GM19467 (cell line): ENCODE measurements at regions not wholly inside any gene's neighbourhood (a gene's known extent, or its start where the extent isn't known, plus 50 kb on each side); places are given as distances from the start of the nearest gene placed in this dataset.
"Not testable (repeated sequence)": the region's sequence is repeated elsewhere in the genome, so short reads cannot be mapped to it uniquely, and the experiment has no call there.

Source experiments
- ATAC-seq: cut with Tn5 transposase; IDR thresholded peaks from one replicate; pipeline ENCODE4 v1.9.1; 2021; ENCODE audit warnings: mild to moderate bottlenecking, moderate library complexity; ENCODE audit not compliant: unreplicated experiment

DNA sequence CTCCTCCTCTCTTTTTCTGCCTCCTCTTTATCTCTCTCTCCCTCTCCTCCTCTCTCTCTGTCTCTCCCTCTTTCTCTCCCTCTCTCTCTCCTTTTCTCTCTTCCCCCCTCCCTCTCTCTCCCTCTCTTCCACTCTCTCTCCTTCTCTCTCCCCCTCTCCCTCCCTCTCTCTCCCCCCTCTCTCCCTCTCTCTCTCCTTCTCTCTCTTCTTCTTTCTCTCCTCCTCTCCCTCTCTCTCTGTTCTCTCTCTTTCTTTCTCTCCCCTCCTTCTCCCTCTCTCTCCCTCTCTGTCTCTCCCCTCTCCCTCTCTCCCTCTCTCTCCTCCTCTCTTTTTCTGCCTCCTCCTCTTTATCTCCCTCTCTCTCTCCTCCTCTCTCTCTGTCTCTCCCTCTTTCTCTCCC, 197.4 kb downstream of the UQCRFS1 start:
- ATAC-seq = no peak

DNA sequence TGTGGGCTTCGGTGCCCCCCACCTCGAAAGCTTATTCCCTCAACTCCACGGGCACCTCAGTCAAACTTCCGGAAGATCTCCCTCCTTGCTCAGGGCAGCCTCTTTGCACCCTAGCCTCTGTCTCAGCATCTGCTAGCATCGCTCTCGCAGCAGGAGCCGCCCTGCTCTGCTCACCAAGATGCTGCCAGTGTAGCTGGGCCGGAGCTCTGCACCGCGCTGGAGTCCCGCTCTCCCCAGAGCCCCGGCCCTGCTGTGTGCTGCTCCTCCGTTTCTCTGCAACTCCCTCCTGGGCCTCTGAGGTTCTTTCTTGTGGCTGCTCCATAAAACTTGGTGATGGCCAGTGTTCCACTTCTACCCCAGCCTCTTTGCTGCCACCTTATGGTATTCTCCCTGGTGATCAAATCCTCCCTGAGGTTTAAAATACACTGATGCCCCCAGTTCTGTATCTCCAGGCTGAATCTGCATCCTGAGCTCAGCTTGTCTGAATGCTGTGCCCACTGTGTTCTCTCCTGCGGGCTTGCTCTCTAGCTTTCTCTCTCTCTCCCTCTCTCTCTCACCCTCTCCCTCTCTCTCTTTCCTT, 198.0 kb downstream of the UQCRFS1 start:
- no peak for ATAC-seq

DNA sequence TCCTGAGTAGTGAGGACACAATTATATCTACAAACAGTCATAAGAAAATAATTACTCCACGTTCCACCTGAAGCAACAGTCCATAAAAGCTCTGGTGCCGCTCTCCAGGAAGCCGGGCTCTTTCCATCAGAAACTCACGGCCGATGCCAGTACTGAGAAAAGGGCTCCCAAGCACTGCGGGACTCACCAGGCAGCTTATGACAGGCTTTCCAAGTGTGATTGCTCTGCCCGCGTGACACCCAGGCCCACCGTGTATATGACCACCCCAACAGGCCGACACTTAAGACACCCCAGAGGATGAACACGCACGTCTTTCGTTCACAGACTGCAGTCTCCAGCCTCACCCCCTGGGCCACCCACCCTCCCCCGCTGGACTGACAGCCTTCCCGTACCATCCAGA, 199.0 kb downstream of the UQCRFS1 start:
- ATAC-seq = no peak

DNA sequence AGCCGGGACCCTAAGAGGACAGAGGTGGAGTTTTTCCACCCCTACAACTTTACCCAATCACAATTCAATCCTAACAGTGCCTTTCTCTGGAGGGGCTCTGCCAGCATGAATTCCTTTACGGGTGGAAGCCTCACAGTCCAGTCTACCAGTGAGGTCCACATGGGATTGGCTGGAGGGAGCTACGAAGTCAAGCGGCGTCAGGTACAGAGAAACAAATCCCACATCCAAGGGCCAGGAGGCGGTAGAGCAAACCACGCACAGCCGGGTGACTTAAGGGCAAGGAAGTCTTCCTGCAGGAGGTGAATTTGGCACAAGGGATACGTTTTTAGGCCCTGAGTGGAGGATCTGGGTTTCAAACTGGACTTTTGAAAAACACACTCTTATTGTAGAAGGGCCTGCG, 199.6 kb downstream of the UQCRFS1 start:
- no peak for ATAC-seq

DNA sequence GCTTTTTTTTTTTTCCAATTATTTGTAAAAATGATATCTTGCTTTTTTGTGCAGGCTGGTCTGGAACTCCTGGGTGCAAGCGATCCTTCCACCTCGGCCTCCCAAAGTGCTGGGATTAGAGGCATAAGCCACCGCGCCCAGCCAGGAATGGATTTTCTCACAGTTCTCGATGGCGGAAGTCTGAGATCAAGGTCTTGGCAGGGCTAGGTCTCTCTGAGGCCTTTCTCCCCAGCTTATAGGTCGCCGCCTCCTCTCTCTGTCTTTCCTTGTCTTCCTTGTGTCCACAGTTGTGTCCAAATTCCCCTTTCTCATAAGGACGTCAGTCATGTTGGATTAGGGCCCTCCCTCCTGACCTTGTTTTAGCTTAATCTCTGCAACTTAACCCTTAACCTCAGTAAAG, 200.5 kb downstream of the UQCRFS1 start:
- no peak for ATAC-seq

DNA sequence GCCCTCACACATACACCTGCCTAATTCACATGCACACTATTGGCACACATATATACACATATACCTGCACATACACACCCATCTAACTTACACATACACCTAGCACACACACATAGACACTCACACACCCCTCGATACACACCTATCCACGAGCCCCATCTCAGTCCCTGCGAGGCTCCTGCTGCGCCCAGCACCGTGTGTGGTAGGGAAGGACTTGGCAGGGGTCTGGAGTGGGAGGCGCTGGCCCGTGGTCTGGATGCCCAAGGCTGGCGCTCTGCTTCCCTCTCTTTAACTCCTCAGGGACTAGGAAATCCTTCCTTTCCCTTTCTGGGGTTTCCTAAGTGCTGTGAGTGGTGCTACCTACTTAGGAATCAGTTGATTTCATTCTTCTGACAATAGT, 202.7 kb downstream of the UQCRFS1 start:
- no peak for ATAC-seq

DNA sequence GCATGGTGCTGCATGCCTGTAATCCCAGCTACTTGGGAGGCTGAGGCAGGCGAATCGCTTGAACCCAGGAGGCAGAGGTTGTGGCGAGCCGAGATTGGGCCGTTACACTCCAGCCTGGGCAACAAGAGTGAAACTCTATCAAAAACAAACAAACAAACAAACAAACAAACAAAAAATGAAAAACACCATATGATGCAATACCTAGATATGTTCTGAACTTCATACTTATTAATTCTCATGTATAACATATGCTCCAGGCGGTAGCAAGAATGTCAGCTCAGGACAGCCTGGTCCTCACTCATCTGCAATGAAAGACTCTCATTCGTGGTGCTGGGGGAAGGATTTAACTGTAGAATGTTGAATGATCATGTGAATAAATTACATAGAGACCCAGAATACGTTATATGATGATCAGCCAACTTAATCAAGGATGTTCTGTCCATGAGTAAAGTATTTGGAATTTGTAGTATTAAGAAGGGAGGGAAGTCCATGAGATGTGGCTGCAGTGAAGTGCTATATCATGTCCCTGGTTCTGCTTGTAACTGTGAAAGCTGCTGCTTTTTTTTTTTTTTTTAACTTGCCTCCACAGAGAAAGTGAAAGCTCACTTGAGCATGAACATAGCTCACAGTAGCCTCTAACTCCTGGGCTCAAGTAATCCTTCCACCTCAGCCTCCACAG, 206.8 kb downstream of the UQCRFS1 start:
- ATAC-seq = no peak

DNA sequence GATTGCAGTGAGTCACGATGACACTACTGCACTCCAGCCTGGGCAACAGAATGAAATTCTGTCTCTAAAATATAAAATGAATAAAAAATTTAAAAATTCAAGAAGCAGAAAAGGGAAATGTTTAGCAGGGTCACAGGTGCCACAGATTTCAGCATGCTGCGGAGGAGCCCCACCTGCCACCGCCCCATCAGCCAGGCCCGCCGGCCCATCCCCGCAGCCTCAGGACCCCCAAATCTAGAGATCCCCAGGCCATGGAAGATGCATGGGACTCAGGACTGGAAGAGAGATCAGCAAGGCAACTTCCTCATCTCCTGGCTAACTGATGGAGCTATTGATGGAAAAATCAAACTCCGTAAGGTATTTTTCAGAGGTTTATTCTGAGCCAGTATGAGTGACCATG, 208.2 kb downstream of the UQCRFS1 start:
- ATAC-seq = no peak

DNA sequence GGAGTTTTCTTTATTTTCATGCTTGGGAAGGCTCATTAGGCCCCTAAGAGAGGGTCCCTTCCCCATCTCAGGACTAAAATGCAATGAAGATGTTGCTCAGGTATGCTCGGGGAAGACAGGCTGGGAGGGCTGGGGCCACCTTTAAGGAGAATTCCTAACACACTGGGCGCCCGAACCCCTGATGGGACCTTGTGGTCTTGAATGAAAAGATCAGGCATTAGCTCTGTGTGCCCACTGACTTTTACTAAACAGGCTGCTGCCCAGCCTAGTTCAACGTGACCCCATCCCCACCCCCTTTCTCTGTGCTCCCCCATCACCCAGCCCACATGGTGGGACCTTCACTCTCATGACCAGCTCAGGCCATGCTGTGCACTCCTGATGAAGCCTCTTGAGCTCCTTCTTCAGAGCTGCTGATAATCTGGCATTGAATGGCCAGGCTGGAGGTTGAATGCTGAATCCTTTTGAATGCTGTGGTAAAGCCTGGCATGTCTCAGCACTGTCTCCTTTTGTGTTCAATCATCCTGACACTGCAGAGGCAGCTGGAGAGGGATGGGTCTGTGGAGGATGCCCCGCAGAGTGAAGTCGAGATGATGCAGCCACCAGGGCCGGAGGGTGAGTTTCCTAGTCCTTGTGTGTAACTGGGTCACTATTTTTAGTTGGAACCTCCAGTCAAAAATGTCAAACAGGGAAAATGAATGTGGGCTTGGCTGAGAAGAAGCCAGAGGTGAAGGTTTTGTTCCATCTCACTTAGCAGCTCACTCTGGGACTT, 209.1 kb downstream of the UQCRFS1 start:
- ATAC-seq = no peak

DNA sequence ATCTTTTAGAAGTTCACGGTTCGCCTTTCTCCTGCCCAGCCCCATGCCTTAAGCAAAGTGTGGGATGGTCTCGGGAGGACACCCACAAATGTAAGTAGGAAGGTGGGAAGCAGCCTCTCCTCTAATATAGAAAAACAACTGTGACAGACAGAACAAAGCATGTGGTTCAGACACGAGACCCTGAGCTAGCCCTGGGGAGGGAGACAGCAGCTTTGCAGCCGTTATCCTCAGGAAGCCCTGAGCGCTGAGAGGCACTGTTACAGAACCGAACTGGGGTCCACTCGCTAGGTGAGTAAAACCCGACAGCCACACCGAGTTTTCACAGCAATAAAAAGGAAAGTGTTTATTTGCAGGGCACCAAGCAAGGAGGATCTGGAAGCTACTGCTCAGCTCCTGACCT, 210.6 kb downstream of the UQCRFS1 start:
- ATAC-seq = no peak

DNA sequence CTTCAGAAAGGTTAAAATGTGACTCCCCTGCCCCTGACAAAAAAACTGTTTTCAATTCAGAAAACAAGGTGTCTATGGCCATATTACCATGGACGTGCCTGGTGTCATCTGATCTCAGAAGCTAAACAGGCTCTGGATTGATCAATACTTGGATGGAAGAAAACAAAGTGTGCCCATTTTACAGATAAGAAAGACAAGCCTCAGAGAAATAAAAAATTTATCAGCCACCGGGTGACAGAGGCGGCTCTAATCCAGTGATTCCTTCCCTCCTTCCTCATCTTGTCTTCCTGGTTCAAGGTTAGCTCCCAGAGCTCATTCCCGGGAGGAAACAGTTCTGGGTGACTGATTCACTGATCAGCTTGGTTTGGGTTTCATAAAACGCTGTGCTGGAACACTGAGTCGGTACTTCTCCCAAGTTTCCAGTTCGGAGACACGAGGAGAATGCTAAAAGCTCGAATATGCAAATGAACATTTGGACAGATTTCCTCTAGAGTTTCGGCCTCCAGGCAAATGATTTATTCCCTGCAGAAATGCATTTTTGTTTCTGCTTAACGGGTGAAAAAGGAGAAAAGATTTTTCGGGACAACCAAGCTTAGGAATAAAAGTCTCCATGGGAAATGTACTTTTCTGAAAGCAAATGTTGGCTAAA, 211.2 kb downstream of the UQCRFS1 start:
- ATAC-seq = no peak

DNA sequence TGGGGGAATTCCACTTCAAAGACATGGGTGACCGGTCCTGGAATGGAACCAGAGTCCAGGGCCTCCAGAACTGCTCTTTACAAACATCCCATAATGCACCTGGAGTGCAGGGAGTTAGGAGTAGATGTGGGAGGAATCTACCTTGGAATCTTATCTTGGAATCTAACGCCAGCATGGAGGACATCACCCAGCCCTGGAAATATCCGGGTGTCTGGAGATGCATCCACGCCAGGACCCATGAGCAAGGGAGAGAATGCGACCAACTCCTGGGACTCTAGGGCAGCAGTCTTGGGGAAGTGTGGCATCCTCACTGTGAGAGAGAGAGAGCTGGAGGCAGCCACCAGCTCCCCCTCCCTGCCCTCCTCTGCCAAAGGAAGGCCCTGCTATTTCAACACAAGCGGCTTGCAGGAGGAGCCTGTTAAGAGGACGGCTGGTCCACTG, 211.8 kb downstream of the UQCRFS1 start:
- ATAC-seq = no peak

DNA sequence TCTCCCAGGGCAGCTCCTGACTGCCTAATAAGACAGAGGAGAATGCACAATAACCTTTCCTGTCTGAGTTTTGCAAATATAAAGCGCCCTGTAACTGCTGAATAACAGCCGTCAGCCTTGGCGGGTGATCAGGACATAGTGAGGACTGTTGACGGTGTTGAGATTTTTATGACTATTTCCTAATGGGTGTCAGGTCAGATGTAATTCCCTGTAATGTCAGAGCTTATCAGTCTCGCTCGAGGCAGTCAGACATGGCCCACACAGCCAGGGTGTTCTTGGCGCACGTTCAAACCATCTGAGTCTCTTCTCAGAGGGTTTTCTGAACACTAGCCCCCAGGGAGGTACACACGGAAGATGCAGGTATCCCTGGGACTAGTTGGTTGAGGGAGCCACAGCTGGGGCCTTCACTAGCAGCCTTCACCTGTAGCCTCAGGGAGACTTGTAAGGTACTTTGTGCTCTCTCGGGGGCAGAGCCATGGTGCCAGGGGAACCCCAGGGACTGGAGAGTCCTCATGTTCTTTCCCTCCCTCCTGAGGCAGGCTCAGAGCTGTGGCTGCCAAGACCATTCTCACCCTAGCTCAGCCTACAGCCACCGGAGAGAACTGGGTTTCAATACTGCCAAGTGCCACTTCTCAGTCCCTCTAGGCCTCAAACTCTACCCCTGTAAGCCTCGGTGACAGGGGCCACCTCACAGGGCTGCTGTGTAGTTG, 213.1 kb downstream of the UQCRFS1 start:
- no peak for ATAC-seq

DNA sequence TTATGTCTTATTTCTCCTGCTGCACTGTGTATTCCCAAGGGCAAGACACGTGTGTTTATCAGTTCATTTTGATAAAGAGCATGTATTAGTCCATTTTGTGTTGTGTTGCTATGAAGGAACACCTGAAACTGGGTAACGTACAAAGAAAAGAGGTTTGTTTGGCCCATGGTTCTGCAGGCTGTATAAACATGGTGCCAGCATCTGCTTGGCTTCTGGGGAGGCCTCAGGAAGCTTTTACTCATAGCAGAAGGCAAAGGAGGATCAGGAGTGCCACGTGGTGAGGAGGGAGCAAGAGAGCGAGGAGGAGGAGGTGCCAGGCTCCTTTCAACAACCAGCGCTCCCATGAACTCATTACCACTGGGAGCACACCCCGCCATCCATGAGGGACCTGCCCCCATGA, 214.0 kb downstream of the UQCRFS1 start:
- no peak for ATAC-seq

DNA sequence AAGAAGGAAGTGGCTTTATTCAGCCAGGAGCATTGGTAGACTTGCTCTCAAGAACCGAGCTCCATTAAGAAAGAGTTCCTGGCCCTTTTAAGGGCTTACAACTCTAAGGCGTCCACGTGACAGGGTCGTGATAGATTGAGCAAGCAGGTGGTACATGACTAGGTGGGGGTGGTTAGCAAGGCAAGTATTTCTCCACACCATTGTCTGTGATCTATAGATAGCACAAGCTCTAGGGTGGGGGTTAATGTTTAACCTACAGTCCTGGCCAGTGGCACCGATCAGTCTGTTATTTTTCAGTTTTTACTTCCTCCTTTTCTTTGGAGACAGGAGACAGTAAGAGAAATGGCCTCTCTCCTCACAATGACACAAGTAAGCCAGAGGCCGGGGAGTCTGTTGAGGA, 215.1 kb downstream of the UQCRFS1 start:
- ATAC-seq = not testable (repeated sequence)

DNA sequence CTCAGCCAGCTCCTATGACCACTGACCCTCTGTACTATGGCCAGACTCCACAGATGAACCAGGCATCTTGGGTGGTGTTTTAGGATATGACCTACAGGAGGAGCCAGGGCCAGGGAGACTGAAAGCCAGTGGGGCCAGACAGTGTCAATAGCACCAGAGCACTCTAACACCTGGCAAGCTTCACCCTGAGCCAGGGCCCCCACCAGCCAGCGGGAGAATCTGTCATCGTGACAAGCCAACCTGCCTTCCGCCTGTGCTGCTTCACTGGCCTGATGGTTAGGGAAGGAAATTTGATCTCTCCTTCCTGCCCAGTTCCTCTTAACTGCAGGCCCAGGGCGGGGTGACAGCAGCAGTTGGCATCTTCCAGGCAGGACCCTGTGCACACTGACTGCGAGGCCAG, 222.4 kb downstream of the UQCRFS1 start:
- no peak for ATAC-seq

DNA sequence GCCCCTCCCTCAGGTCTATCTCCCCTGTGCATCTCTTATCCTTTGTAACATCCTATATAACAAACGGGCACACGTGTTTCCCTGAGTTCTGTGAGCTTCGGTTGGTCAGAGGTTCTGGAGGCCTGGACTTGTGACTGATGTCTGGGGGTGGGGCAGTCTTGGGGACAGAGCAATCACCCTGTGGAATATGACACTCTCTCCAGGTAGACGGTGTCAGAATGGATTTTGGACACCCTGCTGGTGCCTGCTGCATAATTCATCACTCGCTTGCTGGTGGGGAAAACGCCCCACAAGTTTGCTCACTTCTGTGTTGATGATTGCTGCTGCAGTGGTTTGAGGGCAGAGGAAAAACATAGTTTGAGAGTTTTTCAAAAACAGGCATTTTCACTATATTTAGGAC, 223.2 kb downstream of the UQCRFS1 start:
- ATAC-seq = no peak

DNA sequence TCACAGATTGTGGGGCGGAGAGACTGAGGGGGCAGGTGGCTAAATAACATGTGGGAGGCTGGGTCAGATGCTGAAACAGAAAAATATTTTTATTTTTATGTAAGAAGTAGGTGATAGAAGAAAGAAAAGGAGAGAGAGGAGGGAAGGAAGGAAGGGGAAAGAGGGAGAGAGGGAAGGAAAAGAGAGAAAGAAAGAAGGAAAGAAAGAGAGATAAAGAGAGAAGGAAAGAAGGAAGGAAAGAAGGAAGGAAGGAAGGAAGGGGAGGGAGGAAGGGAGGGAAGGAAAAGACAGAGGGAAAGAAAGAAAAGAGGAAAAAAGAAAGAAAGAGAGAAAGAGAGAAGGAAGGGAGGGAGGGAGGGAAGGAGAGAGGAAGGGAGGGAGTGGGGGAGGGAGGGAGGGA, 224.9 kb downstream of the UQCRFS1 start:
- no peak for ATAC-seq

DNA sequence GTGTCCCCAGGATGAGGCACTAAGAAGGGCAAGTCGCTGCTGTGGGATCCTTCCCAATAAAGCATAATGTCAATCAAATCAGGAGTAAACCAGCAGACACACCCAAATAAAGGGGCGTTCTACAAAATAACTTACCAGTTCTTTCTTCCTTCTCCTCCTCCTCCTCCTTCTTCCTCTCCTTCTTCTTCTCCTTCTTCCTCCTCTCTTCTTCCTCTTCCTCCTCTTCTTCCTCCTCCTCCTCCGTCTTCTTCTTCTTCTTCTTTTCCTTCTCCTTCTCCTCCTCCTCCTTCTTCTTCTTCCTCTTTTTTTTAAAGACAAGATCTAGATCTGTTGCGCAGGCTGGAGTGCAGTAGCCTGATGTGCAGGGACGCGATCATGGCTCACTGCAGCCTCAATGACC, 225.8 kb downstream of the UQCRFS1 start:
- ATAC-seq = no peak

DNA sequence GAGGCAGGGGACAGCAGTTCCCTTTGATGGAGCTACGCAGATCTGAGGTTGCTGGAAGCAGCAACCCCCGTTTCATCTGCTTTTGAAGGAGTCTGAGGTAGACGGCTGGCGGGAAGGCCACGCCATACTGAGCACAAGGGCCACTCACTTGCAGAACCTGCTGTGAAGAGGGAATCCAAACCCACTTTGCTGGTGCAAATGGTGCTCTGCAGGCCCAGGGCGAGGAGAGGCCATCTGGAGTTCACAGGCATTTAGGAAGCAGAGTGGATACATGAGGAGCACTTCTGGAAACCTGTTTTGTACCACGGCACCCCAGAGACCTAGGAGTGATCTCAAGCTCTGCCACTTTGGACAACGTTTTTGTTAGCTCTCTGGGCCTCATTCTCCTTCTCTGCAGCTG, 227.8 kb downstream of the UQCRFS1 start:
- ATAC-seq = no peak

DNA sequence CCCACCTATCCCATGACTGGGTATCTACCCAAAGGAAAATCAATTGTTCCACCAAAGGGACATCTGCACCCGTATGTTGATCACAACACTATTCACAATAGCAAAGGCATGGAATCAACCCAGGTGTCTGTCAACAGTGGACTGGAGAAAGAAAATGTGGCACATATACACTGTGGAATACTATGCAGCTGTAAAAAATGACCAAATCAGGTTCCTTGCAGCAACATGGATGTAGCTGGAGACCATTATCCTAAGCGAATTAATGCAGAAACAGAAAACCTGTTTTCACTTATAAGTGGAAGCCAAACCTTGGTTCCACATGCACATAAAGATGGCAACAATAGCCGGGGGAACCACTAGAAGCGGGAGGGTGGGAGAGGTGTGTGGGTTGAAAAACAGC, 228.6 kb downstream of the UQCRFS1 start:
- no peak for ATAC-seq
